Upper lobe of right lung (tissue), 1 donor: ENCODE measurements at regions not wholly inside any gene's neighbourhood (a gene's known extent, or its start where the extent isn't known, plus 50 kb on each side); places are given as distances from the start of the nearest gene placed in this dataset.

Source experiments
- ATAC-seq: fragments of 200-7000 bp; cut with Tn5 transposase; one replicate; pipeline ENCODE4 v1.9.1; 2020; ENCODE audit warnings: mild to moderate bottlenecking, moderate library complexity
- DNase-seq: peaks from one replicate; pipeline ENCODE4 v3.0.0-alpha.2; 2020
- H3K27ac ChIP-seq: fragments of 200-600 bp; one replicate; pipeline ENCODE4 v1.8.0; 2022
- H3K27me3 ChIP-seq: fragments of 200-600 bp; one replicate; pipeline ENCODE4 v1.8.0; 2022; ENCODE audit warnings: mild to moderate bottlenecking
- H3K36me3 ChIP-seq: fragments of 200-600 bp; one replicate; pipeline ENCODE4 v1.8.0; 2022
- H3K4me1 ChIP-seq: fragments of 200-600 bp; one replicate; pipeline ENCODE4 v1.8.0; 2022
- H3K4me3 ChIP-seq: fragments of 200-600 bp; one replicate; pipeline ENCODE4 v1.8.0; 2022; ENCODE audit warnings: mild to moderate bottlenecking
- H3K9me3 ChIP-seq: fragments of 200-600 bp; one replicate; pipeline ENCODE4 v1.8.0; 2022
- intact Hi-C: fragments of 100-400 bp; cut with DNase I; formaldehyde crosslinking; loops from one replicate; pipeline ENCODE4 v1.11.0; 2022
- TF ChIP-seq, protein P1 (sequence below): fragments of 200-600 bp; IDR thresholded peaks from one replicate; pipeline ENCODE4 v1.8.0; 2022; ENCODE audit warnings: antibody characterized with exemption
- donor health status: DM: no; HTN: yes; CAD: no; lungs with severe emphysema.

DNA sequence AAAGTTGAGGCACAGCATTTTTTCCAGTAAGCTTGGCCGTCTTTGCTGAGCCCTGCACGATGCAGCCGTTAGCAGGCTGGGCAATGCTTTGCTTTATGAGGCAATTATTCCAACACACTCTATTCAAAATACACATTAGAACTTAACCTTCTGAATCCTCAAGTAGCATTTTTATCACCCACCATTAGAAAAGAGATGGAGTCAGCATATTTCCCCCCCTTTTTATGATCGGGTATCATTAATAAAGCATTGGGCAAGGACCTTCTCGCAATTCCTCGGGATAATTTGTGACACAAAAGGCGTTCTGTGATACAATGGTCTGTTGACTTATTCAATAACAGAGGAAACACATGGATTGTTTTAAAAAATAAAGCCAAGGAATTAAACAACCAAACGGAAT is 374.5 kb upstream of the RBFOX1 start:
- TF ChIP-seq, protein P1, sequence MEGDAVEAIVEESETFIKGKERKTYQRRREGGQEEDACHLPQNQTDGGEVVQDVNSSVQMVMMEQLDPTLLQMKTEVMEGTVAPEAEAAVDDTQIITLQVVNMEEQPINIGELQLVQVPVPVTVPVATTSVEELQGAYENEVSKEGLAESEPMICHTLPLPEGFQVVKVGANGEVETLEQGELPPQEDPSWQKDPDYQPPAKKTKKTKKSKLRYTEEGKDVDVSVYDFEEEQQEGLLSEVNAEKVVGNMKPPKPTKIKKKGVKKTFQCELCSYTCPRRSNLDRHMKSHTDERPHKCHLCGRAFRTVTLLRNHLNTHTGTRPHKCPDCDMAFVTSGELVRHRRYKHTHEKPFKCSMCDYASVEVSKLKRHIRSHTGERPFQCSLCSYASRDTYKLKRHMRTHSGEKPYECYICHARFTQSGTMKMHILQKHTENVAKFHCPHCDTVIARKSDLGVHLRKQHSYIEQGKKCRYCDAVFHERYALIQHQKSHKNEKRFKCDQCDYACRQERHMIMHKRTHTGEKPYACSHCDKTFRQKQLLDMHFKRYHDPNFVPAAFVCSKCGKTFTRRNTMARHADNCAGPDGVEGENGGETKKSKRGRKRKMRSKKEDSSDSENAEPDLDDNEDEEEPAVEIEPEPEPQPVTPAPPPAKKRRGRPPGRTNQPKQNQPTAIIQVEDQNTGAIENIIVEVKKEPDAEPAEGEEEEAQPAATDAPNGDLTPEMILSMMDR = no peak
- no peak for DNase-seq
- Histone ChIP-seq H3K27ac (no peak overlapping the region), H3K4me3 (no peak overlapping the region), H3K4me1 (no peaks in the 10 kb centered on the region), H3K9me3 (no peaks in the 10 kb centered on the region), H3K36me3 (no peaks in the 10 kb centered on the region), H3K27me3 (no peaks in the 10 kb centered on the region)
- no peak for ATAC-seq
- intact Hi-C loops = no loop called here

DNA sequence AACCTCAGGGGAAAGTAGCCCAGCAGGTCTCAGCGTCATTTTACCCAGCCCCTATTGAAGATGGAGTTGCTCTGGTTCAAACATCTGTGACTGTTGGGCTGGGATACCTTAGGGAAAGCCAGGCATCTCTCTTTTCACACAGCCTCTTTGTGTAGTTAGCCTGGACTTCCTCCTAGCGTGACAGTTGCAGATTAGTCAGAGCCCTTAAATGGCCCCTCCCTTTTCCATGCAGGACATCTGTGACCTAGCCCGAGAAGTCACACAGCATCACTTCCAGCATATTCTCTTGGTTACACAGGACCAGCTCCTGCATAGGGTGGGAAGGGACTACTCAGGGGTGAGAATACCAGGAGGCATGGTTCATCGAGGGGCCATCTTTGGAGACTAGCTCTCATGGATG is 375.0 kb upstream of the RBFOX1 start:
- ATAC-seq (no peak), DNase-seq (no peak)
- H3K36me3 ChIP-seq = no peaks in the 10 kb centered on the region
- intact Hi-C loops = no loop called here
- no peaks in the 10 kb centered on the region for H3K9me3 ChIP-seq
- H3K27me3 ChIP-seq = no peaks in the 10 kb centered on the region
- H3K4me1 ChIP-seq = no peaks in the 10 kb centered on the region
- H3K4me3 ChIP-seq = no peak overlapping the region
- H3K27ac ChIP-seq = no peak overlapping the region
- TF ChIP-seq, protein P1 = no peak

DNA sequence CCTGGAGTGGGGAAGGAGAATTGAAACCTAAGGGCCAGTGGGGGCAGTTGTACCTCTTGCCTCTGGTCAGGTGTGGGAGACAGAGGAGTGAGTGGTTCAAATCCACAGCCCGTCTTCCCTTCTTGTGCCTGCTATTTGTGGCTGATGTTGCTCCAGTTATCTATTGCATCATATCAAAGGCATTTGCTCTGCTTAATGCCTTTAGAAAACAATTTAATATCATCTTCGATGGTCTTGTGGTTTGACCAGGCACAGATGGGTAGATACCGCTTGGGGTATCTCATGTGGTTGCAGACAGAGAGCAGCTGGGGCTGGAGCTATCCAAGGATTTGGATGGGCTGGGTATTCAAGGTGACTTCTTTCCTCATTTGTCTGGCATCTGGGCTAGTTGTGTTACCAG is 376.1 kb upstream of the RBFOX1 start:
- Histone ChIP-seq H3K27me3 (no peaks in the 10 kb centered on the region), H3K4me1 (no peaks in the 10 kb centered on the region), H3K27ac (no peak overlapping the region), H3K4me3 (no peak overlapping the region), H3K9me3 (no peaks in the 10 kb centered on the region), H3K36me3 (no peaks in the 10 kb centered on the region)
- intact Hi-C loops = no loop called here
- TF ChIP-seq, protein P1 = no peak
- ATAC-seq = no peak
- DNase-seq = no peak

DNA sequence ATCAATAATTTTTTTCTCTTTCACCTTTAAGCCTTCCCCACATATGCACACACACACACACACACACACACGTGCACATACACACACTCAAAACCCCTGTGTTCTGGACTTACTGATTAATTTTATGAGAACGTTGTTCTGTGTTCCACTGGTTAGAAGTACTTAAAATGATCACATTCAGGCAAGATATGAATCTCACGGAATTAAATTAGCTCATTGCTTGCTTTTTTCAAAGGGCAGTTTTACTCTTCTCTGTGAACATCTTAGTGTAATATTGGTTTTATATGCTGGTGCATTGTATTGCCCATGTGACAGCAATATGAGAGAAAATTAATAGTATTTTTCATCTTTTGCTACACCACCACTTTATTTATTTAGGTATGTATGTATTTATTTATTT is 377.3 kb upstream of the RBFOX1 start:
- H3K4me1 ChIP-seq = no peaks in the 10 kb centered on the region
- H3K27ac ChIP-seq = no peak overlapping the region
- intact Hi-C loops = no loop called here
- H3K27me3 ChIP-seq = no peaks in the 10 kb centered on the region
- no peaks in the 10 kb centered on the region for H3K36me3 ChIP-seq
- DNase-seq (no peak), ATAC-seq (no peak)
- TF ChIP-seq, protein P1 = no peak
- no peaks in the 10 kb centered on the region for H3K9me3 ChIP-seq
- no peak overlapping the region for H3K4me3 ChIP-seq

DNA sequence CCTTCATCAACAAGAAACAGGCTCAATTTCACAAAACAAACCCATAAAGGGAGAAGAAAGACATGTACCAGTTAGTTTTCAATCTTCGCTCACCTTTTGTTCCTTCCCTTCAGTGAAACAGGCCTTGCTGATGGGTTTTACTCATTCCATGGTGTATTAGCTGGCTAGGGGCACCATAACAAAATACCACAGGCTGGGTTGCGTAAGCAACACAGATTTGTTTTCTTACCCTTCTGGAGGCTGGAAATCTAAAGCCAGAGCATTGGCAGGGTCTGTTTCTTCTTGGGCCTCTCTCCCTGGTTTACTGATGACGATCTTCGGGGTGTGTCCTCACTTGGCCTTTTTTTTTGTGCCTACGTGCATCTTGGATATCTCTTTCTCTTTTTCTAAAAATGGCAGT is 383.4 kb upstream of the RBFOX1 start:
- intact Hi-C loops = no loop called here
- no peaks in the 10 kb centered on the region for H3K27me3 ChIP-seq
- TF ChIP-seq, protein P1 = no peak
- no peak overlapping the region for H3K4me3 ChIP-seq
- H3K27ac ChIP-seq = no peak overlapping the region
- H3K9me3 ChIP-seq = no peaks in the 10 kb centered on the region
- ATAC-seq = no peak
- no peak for DNase-seq
- no peaks in the 10 kb centered on the region for H3K4me1 ChIP-seq
- no peaks in the 10 kb centered on the region for H3K36me3 ChIP-seq

DNA sequence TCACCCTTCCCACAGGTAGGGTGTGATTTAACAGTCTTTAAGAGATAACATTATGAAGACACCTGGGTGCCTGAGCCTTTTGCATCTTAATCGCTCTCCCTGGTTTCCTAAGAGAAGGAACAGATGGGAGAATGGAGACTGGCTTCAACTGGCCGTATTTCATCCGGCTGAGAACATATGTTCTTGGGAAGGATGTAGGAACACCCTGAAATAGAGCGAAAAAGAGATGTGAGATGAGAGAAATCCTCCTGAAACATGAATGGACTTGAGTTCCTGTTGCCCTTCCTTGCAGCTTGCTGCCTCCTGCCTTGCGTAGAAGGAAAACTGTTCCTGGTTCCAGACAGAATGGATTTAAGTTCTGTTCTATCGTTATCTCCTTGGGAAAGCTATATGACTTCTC is 385.4 kb upstream of the RBFOX1 start:
- intact Hi-C loops = no loop called here
- H3K4me3 ChIP-seq = no peak overlapping the region
- no peak for ATAC-seq
- no peaks in the 10 kb centered on the region for H3K4me1 ChIP-seq
- no peaks in the 10 kb centered on the region for H3K9me3 ChIP-seq
- no peaks in the 10 kb centered on the region for H3K36me3 ChIP-seq
- no peak for DNase-seq
- H3K27me3 ChIP-seq = no peaks in the 10 kb centered on the region
- TF ChIP-seq, protein P1 = no peak
- no peak overlapping the region for H3K27ac ChIP-seq
